Stimulated activated CD4-positive, alpha-beta T cell treated with anti-CD3 and anti-CD28 coated beads, Interleukin-15, amount 100 ng/mL, for 24 hours (primary cell): ENCODE measurements at regions not wholly inside any gene's neighbourhood (a gene's known extent, or its start where the extent isn't known, plus 50 kb on each side); places are given as distances from the start of the nearest gene placed in this dataset.
"Not testable (repeated sequence)": the region's sequence is repeated elsewhere in the genome, so short reads cannot be mapped to it uniquely, and the experiment has no call there.

Experiments used
- DNase-seq: peaks from one replicate; pipeline ENCODE4 v3.0.0-alpha.2; 2020

GRCh38 chr11:97922933-97923332 lies 1097.8 kb upstream of the CNTN5 start:
- not testable (repeated sequence) for DNase-seq

- no peak for DNase-seq
Measured at GRCh38 chr11:97934572-97935208, 1086.1 kb upstream of the CNTN5 start.

- DNase-seq, result no peak
Measured at GRCh38 chr11:97937501-97937900, 1083.2 kb upstream of the CNTN5 start.

GRCh38 chr11:97938789-97939188 lies 1082.0 kb upstream of the CNTN5 start:
- DNase-seq, result no peak

GRCh38 chr11:97943493-97943892 lies 1077.3 kb upstream of the CNTN5 start:
- no peak for DNase-seq

- no peak for DNase-seq
Measured at GRCh38 chr11:97948793-97949192, 1072.0 kb upstream of the CNTN5 start.

- DNase-seq, result no peak
Measured at GRCh38 chr11:97955595-97955994, 1065.2 kb upstream of the CNTN5 start.

GRCh38 chr11:97956904-97957303 lies 1063.8 kb upstream of the CNTN5 start:
- no peak for DNase-seq

GRCh38 chr11:97961431-97961830 lies 1059.3 kb upstream of the CNTN5 start:
- no peak for DNase-seq

- DNase-seq, result no peak
Measured at GRCh38 chr11:97962758-97963157, 1058.0 kb upstream of the CNTN5 start.

GRCh38 chr11:97963528-97964331 lies 1057.0 kb upstream of the CNTN5 start:
- no peak for DNase-seq

- no peak for DNase-seq
Measured at GRCh38 chr11:97964332-97965004, 1056.3 kb upstream of the CNTN5 start.

- DNase-seq, result no peak
Measured at GRCh38 chr11:97965849-97966646, 1054.7 kb upstream of the CNTN5 start.

GRCh38 chr11:97966901-97967300 lies 1053.8 kb upstream of the CNTN5 start:
- no peak for DNase-seq

- DNase-seq, result no peak
Measured at GRCh38 chr11:97968071-97968470, 1052.7 kb upstream of the CNTN5 start.

GRCh38 chr11:97972731-97973130 lies 1048.0 kb upstream of the CNTN5 start:
- DNase-seq, result no peak

- DNase-seq, result no peak
Measured at GRCh38 chr11:97973352-97973857, 1047.3 kb upstream of the CNTN5 start.

GRCh38 chr11:97974798-97975498 lies 1045.8 kb upstream of the CNTN5 start:
- no peak for DNase-seq

- DNase-seq, result no peak
Measured at GRCh38 chr11:97977726-97978125, 1043.0 kb upstream of the CNTN5 start.

GRCh38 chr11:97979741-97980140 lies 1041.0 kb upstream of the CNTN5 start:
- DNase-seq, result no peak

GRCh38 chr11:97982512-97982911 lies 1038.2 kb upstream of the CNTN5 start:
- no peak for DNase-seq

- DNase-seq, result no peak
Measured at GRCh38 chr11:97989121-97989520, 1031.6 kb upstream of the CNTN5 start.
